OCI-LY1 (cell line): ENCODE measurements at regions not wholly inside any gene's neighbourhood (a gene's known extent, or its start where the extent isn't known, plus 50 kb on each side); places are given as distances from the start of the nearest gene placed in this dataset.

Experiments used
- EZH2 ChIP-seq: fragments of 200-600 bp; sonication (generic), shearing (Covaris generic); IDR thresholded peaks from 2 replicates; pipeline ENCODE4 v1.8.0; 2017; ENCODE audit warnings: borderline replicate concordance, mixed run types, mild to moderate bottlenecking, antibody characterized with exemption, low read length, moderate library complexity, mixed read lengths
- TF ChIP-seq, protein P1 (sequence below): fragments of 200-600 bp; sonication (generic), shearing (Covaris generic); IDR thresholded peaks from 2 replicates; pipeline ENCODE4 v1.5.1; 2017; ENCODE audit warnings: mild to moderate bottlenecking, antibody characterized with exemption, low read length, moderate library complexity, mixed read lengths

DNA sequence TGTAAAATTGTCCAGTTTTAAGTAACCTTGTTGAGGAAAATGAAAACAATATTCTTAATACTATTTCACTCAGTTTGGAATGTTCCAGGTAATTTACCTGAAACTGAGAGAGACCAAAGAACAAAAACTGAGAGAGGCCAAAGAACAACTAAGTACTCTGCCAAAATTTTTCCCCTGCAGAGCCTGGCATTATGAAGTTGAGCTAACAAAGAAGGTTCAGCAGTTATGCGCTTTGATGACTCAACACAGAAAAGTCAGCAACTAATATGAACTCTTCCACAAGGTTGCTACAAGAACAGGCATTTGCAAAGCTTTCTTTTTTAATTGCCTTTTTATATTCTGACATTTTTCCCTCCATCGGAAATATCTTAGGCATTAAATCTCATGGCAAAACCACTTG lies 270.9 kb downstream of the CHRM3 start:
- TF ChIP-seq, protein P1, sequence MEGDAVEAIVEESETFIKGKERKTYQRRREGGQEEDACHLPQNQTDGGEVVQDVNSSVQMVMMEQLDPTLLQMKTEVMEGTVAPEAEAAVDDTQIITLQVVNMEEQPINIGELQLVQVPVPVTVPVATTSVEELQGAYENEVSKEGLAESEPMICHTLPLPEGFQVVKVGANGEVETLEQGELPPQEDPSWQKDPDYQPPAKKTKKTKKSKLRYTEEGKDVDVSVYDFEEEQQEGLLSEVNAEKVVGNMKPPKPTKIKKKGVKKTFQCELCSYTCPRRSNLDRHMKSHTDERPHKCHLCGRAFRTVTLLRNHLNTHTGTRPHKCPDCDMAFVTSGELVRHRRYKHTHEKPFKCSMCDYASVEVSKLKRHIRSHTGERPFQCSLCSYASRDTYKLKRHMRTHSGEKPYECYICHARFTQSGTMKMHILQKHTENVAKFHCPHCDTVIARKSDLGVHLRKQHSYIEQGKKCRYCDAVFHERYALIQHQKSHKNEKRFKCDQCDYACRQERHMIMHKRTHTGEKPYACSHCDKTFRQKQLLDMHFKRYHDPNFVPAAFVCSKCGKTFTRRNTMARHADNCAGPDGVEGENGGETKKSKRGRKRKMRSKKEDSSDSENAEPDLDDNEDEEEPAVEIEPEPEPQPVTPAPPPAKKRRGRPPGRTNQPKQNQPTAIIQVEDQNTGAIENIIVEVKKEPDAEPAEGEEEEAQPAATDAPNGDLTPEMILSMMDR = no peak
- TF ChIP-seq EZH2 = no peak
